HCT116 (cell line): ENCODE measurements at regions not wholly inside any gene's neighbourhood (a gene's known extent, or its start where the extent isn't known, plus 50 kb on each side); places are given as distances from the start of the nearest gene placed in this dataset.

Source experiments
- ATAC-seq: fragments of 200-7000 bp; cut with Tn5 transposase; 2 replicates; pipeline ENCODE4 v1.9.1; 2020; ENCODE audit warnings: mild to moderate bottlenecking, moderate library complexity
- BruUV-seq: library from RNA; stranded (reverse); fragments of 400-500 nt; replicated peaks from 2 replicates; lab custom pipeline; 2021; lab: Mats Ljungman, UMichigan
- CTCF ChIA-PET: fragments of 300-600 bp; sonication (Branson Sonifier 250); formaldehyde crosslinking; loops from one replicate; lab custom pipeline; 2021; ENCODE audit warnings: antibody characterized with exemption; lab: Charles Lee
- POLR2A ChIA-PET: fragments of 300-600, 350-600 bp; sonication (Branson Sonifier 250); formaldehyde crosslinking; loops from one replicate; lab custom pipeline; 2021; ENCODE audit warnings: antibody characterized with exemption; lab: Charles Lee
- RAD21 ChIA-PET, 2 experiments: fragments of 300-600 bp; sonication (Branson Sonifier 250); formaldehyde crosslinking; loops; one replicate each; lab custom pipeline; 2023; ENCODE audit warnings: low total read pairs in 2 of 2; ENCODE audit not compliant: uncharacterized antibody in 2 of 2, unreplicated experiment in 2 of 2, low non-redundant PET in 1 of 2; lab: Charles Lee
- DNase-seq: peaks from one replicate; pipeline ENCODE4 v3.0.0-alpha.2; 2010; ENCODE audit warnings: low read depth, low spot score
- H2AFZ ChIP-seq: fragments of 200-600 bp; shearing (Covaris generic), sonication (generic); 2 replicates; pipeline ENCODE4 v1.6.1; 2017; ENCODE audit warnings: low read depth, mixed run types, mixed read lengths, antibody characterized with exemption, low read length; ENCODE audit not compliant: poor library complexity, severe bottlenecking
- H3K27ac ChIP-seq: 2 replicates; pipeline ENCODE4 v1.5.1; 2012; ENCODE audit warnings: low read depth, low read length
- H3K27me3 ChIP-seq: fragments of 200-600 bp; sonication (generic); 2 replicates; pipeline ENCODE4 v1.6.1; 2016; ENCODE audit warnings: mixed run types, low read length, mixed read lengths; ENCODE audit not compliant: insufficient read depth
- H3K36me3 ChIP-seq, 2 experiments: fragments of 200-500 bp in 1 of 2; fragments of 200-600 bp in 1 of 2; sonication (Bioruptor generic) in 1 of 2; sonication (generic) in 1 of 2; 2 replicates each; pipeline versions ENCODE4 v1.5.1 to v1.6.1; 2014 to 2016; ENCODE audit warnings: low read length in 2 of 2, inconsistent platforms in 1 of 2, mixed read lengths in 1 of 2, mixed run types in 1 of 2; ENCODE audit not compliant: insufficient read depth in 2 of 2, control insufficient read depth in 1 of 2
- H3K4me1 ChIP-seq, 2 experiments: fragments of 200-600 bp in 1 of 2; sonication (generic) in 1 of 2; 2 replicates each; pipeline versions ENCODE4 v1.5.1 to v1.6.1; 2012 to 2017; ENCODE audit warnings: low read length in 2 of 2, inconsistent platforms in 1 of 2, mild to moderate bottlenecking in 1 of 2, mixed read lengths in 1 of 2, mixed run types in 1 of 2, moderate library complexity in 1 of 2; ENCODE audit not compliant: insufficient read depth in 2 of 2, control insufficient read depth in 1 of 2
- H3K4me2 ChIP-seq: fragments of 200-600 bp; sonication (generic); 2 replicates; pipeline ENCODE4 v1.6.1; 2017; ENCODE audit warnings: mixed run types, low read length, mixed read lengths
- H3K4me3 ChIP-seq, 2 experiments: fragments of 200-600 bp in 1 of 2; sonication (generic) in 1 of 2; replicated peaks in 1 of 2; 2 replicates each; pipeline ENCODE4 v1.5.1; 2011 to 2016; ENCODE audit warnings: low read length in 2 of 2, control low read depth in 1 of 2, low read depth in 1 of 2, mild to moderate bottlenecking in 1 of 2, mixed read lengths in 1 of 2, mixed run types in 1 of 2
- H3K79me2 ChIP-seq: fragments of 200-600 bp; sonication (generic); 2 replicates; pipeline ENCODE4 v1.6.1; 2017; ENCODE audit warnings: mild to moderate bottlenecking, mixed run types, low read length, moderate library complexity, mixed read lengths; ENCODE audit not compliant: insufficient read depth
- H3K9ac ChIP-seq: fragments of 200-600 bp; sonication (generic); 2 replicates; pipeline ENCODE4 v1.6.1; 2016; ENCODE audit warnings: low read length, mixed read lengths
- H3K9me2 ChIP-seq: fragments of 200-600 bp; sonication (generic), shearing (Covaris generic); 2 replicates; pipeline ENCODE4 v1.6.1; 2017; ENCODE audit warnings: mixed run types, mild to moderate bottlenecking, moderate library complexity; ENCODE audit not compliant: insufficient read depth
- H3K9me3 ChIP-seq, 2 experiments: fragments of 200-500 bp in 1 of 2; fragments of 200-600 bp in 1 of 2; sonication (Bioruptor generic) in 1 of 2; sonication (generic) in 1 of 2; 2 replicates each; pipeline ENCODE4 v1.6.1; 2014 to 2017; ENCODE audit warnings: low read length in 2 of 2, mixed read lengths in 2 of 2, inconsistent platforms in 1 of 2, low read depth in 1 of 2, mild to moderate bottlenecking in 1 of 2, mixed run types in 1 of 2, moderate library complexity in 1 of 2; ENCODE audit not compliant: control insufficient read depth in 1 of 2, insufficient read depth in 1 of 2
- H4K20me1 ChIP-seq: fragments of 200-600 bp; sonication (generic), shearing (Covaris generic); 2 replicates; pipeline ENCODE4 v1.6.1; 2017; ENCODE audit warnings: mixed run types, mild to moderate bottlenecking, moderate library complexity; ENCODE audit not compliant: insufficient read depth
- CBX3 ChIP-seq: IDR thresholded peaks from 2 replicates; pipeline ENCODE4 v1.6.1; 2012; ENCODE audit warnings: low read depth
- CEBPB ChIP-seq: IDR thresholded peaks from 2 replicates; pipeline ENCODE4 v1.6.1; 2012; ENCODE audit warnings: low read depth
- CTCF ChIP-seq, 3 experiments: fragments of 200-600 bp in 1 of 3; sonication (generic) in 1 of 3; IDR thresholded peaks in 2 of 3; conservative IDR thresholded peaks in 1 of 3; 2 replicates each; pipeline ENCODE4 v1.5.1; 2012 to 2017; ENCODE audit warnings: low read depth in 2 of 3, low read length in 2 of 3, antibody characterized with exemption in 1 of 3, borderline replicate concordance in 1 of 3, control low read depth in 1 of 3, mild to moderate bottlenecking in 1 of 3, mixed read lengths in 1 of 3, mixed run types in 1 of 3, moderate library complexity in 1 of 3; ENCODE audit not compliant: insufficient read depth in 1 of 3
- EZH2 ChIP-seq: fragments of 200-600 bp; sonication (generic); IDR thresholded peaks from 2 replicates; pipeline ENCODE4 v1.6.1; 2017; ENCODE audit warnings: antibody characterized with exemption, mixed run types
- EZH2phosphoT487 ChIP-seq: fragments of 200-600 bp; IDR thresholded peaks from 2 replicates; pipeline ENCODE4 v1.6.1; 2018; ENCODE audit warnings: antibody characterized with exemption, borderline replicate concordance
- JUND ChIP-seq: IDR thresholded peaks from 2 replicates; pipeline ENCODE4 v1.6.1; 2012
- MAX ChIP-seq: IDR thresholded peaks from 2 replicates; pipeline ENCODE4 v1.6.1; 2012
- POLR2AphosphoS5 ChIP-seq: IDR thresholded peaks from 2 replicates; pipeline ENCODE4 v1.6.1; 2011; ENCODE audit warnings: mild to moderate bottlenecking, low read depth, low read length, moderate library complexity
- RAD21 ChIP-seq: IDR thresholded peaks from 2 replicates; pipeline ENCODE4 v1.6.1; 2012; ENCODE audit warnings: low read depth, mild to moderate bottlenecking
- REST ChIP-seq: IDR thresholded peaks from 2 replicates; pipeline ENCODE4 v1.6.1; 2012; ENCODE audit warnings: low read depth
- SP1 ChIP-seq: IDR thresholded peaks from 2 replicates; pipeline ENCODE4 v1.6.1; 2012; ENCODE audit warnings: low read depth
- SRF ChIP-seq: IDR thresholded peaks from 2 replicates; pipeline ENCODE4 v1.6.1; 2012; ENCODE audit warnings: low read depth
- TCF7L2 ChIP-seq: IDR thresholded peaks from 2 replicates; pipeline ENCODE4 v1.7.0; 2011; ENCODE audit warnings: borderline replicate concordance, inconsistent platforms; ENCODE audit not compliant: insufficient read depth, insufficient read length; ENCODE audit errors: extremely low read depth
- YY1 ChIP-seq: IDR thresholded peaks from 2 replicates; pipeline ENCODE4 v1.6.1; 2011; ENCODE audit warnings: low read length, low read depth, moderate library complexity, mild to moderate bottlenecking; ENCODE audit not compliant: insufficient replicate concordance; ENCODE audit errors: extremely low read depth
- ZFX ChIP-seq: fragments of 450-650 bp; IDR thresholded peaks from 2 replicates; pipeline ENCODE4 v1.6.1; 2017
- ZNF274 ChIP-seq: fragments of 200-500 bp; sonication (Bioruptor generic); IDR thresholded peaks from 2 replicates; pipeline ENCODE4 v1.6.1; 2014; ENCODE audit warnings: mild to moderate bottlenecking, low read depth, low read length, inconsistent platforms
- intact Hi-C: fragments of 100-400 bp; cut with micrococcal nuclease; formaldehyde crosslinking; loops from 2 replicates; pipeline ENCODE4 v1.10.0; 2022

GRCh38 chr3:3301476-3301875 lies 122.0 kb upstream of the CRBN start:
- Histone ChIP-seq H3K4me3 (no peak overlapping the region), H3K9ac (no peak overlapping the region), H3K79me2 (no peaks in the 10 kb centered on the region), H2AFZ (no peak overlapping the region), H3K9me3 (peaks cover 0 to 6% of the 10 kb centered on the region in 2 experiments; a peak in 2 of 4 replicates), H3K4me2 (no peak overlapping the region), H3K27me3 (no peaks in the 10 kb centered on the region), H3K36me3 (no peaks in the 10 kb centered on the region), H4K20me1 (no peaks in the 10 kb centered on the region), H3K9me2 (no peaks in the 10 kb centered on the region), H3K27ac (no peak overlapping the region), H3K4me1 (no peaks in the 10 kb centered on the region)
- no peak for ATAC-seq
- intact Hi-C loops: no loop called here
- RAD21 ChIA-PET: no interaction called here
- no TSS peak for BruUV-seq
- TF ChIP-seq SP1 (no peak), EZH2phosphoT487 (no peak), ZFX (no peak), POLR2AphosphoS5 (no peak), EZH2 (no peak), ZNF274 (no peak), REST (no peak), YY1 (no peak), CBX3 (no peak), TCF7L2 (no peak), CEBPB (no peak), MAX (no peak), CTCF (IDR thresholded peaks at IDR 0.05 in 2 of 3, conservative IDR thresholded peaks at IDR 0.05 in 1 of 3; ENCODE audit: borderline replicate concordance in 1 of 3, insufficient read depth in 1 of 3, low read depth in 2 of 3, low read length in 2 of 3) (no peak), JUND (no peak), RAD21 (no peak), SRF (no peak)
- POLR2A ChIA-PET: no interaction called here
- DNase-seq: no peak
- CTCF ChIA-PET: no interaction called here
